ENCODE measurements at regions not wholly inside any gene's neighbourhood (a gene's known extent, or its start where the extent isn't known, plus 50 kb on each side); places are given as distances from the start of the nearest gene placed in this dataset.

DNA sequence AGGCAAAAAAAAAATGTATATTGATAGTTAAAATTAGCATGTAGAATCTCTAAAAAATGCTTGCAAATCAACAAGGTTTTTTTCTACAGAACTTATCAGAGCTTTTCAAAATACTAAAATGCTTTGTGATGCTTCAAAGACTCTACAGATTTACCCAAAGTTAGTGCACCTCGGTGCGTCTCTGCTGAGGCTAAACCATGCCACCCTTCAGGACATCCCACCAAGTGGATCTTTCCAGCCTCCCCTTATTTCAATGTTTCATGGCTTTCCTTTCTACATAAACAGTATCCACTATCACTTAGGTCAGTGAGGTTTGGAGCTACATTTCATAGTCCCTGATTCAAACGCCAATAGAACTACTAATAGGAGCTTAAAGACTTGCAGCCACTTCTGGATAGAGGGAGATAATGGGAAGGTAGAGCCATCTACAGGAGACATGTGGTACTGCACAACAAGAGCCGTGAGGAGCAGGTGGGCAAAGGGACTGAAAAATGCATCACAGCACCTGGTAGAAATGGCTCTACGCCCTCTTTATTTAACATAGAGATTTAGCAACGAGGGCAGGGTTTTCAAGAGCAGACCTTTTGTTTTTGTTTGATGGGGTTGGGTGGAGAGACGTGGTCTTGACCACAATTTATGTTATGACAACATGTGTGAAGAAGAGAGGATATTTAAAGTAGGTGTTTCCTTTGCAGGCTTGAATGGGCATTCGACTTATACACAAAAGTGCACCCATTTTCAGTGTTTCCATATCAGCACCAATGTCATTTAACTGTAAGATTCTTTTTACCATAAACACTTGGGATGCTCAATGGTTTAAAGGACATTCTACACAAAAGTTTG lies 56.1 kb upstream of the SLC35G4 start:
- in situ Hi-C loops (cut with HindIII; ENCODE audit: low pct_unique_long_range_greater_than_20kb, low sequenced_read_pairs) = no loop called here
- peak; percentile 38 for DNase-seq (ENCODE audit: low read depth)

DNA sequence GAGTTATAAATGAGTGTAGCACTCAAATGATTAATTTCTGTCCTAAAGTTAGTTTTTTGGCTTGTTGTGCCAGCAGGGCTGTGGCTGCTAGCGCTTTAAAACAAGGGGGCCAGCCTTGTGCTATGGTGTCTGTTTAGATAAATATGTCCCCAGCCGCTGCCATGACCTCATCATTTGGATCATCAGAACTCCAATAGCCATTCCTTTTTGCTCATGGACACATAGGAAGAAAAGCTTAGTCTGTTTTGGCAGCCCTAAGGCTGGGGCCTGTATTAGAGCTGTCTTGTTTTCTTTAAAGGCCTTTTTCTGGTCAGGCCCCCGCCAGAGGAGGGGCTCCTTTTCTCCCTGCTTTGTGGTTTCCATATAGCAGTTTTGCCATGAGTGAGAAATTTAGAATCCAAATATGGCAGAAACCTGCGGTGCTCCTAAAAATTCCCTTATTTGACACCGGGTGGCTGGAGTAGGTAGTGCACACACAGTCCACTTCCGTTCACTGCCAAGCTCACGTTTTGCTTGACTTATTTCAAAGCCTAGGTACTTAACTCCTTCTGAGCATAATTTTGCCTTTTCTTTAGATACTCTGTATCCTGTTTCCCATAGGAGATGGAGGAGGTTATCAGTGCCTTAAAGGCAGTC lies 60.4 kb upstream of the SLC35G4 start:
- in situ Hi-C loops (cut with HindIII; ENCODE audit: low pct_unique_long_range_greater_than_20kb, low sequenced_read_pairs) = no loop called here
- DNase-seq (ENCODE audit: low read depth) = no peak

- in situ Hi-C loops (cut with HindIII; ENCODE audit: low pct_unique_long_range_greater_than_20kb, low sequenced_read_pairs) = no loop called here
- DNase-seq (ENCODE audit: low read depth) = no peak
Observed at GRCh38 chr18:11548396-11548795, 61.0 kb upstream of the SLC35G4 start.

DNA sequence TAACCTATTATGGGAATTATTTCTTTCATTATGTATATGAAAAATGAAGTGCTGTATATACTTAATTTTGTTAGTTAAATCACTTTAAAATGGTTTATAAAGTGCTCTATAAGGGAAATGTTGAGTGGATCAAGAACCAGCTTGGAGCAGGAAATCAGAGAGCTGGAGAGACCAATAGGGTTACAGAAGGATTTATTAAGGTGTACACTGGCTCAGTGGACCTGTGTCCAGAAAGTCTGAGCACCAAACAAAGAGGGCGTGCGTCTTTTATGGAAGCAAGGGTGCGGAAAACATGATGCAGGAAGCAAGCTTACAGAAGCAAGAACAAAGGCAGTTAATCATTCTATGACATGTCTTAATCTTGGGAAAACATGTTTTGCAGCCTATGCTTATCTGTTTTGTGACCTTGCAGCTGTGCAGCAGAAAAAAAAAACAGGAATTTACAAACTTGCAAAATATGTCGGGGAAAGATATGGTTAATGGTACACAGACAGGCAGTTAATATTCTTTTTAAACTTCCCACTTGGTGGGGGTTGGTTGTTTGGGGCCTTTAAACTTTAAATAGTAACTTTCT lies 65.2 kb upstream of the SLC35G4 start:
- DNase-seq (ENCODE audit: low read depth) = peak; percentile 6
- in situ Hi-C loops (cut with HindIII; ENCODE audit: low pct_unique_long_range_greater_than_20kb, low sequenced_read_pairs) = no loop called here

GRCh38 chr18:11541179-11541578 lies 68.2 kb upstream of the SLC35G4 start:
- in situ Hi-C loops (cut with HindIII; ENCODE audit: low pct_unique_long_range_greater_than_20kb, low sequenced_read_pairs) = no loop called here
- no peak for DNase-seq (ENCODE audit: low read depth)

DNA sequence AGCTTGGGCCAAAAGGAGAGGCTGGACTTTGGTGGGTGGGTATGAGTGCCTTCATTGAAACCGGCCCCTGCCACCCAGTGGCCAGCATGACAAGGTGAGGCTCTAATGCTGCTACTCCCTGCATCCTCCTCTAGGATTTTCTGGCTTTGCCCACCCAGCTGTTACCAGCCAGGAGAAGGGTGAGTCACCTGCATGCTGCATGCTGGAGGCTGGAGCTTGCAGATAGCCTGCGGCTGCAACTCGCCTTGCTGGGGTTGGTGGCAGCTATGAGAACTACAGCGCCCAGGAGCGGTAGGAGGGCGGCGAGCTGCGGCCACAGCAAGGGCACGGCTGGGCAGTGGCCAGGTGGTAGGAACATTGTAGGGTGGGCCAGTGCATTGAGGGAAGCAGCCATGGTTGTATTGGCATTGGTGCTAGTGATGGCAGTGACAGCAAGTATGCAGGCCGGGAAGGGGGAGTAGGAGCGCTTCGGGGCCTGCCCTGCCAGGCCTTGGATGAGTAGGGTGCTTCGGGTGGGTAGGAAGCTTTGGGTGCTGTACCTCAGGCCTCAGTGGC lies 75.4 kb upstream of the SLC35G4 start:
- DNase-seq (ENCODE audit: low read depth) = no peak
- in situ Hi-C loops (cut with HindIII; ENCODE audit: low pct_unique_long_range_greater_than_20kb, low sequenced_read_pairs) = no loop called here

- in situ Hi-C loops (cut with HindIII; ENCODE audit: low pct_unique_long_range_greater_than_20kb, low sequenced_read_pairs) = no loop called here
- no peak for DNase-seq (ENCODE audit: low read depth)
Observed at GRCh38 chr18:11533513-11533890, 75.9 kb upstream of the SLC35G4 start.

DNA sequence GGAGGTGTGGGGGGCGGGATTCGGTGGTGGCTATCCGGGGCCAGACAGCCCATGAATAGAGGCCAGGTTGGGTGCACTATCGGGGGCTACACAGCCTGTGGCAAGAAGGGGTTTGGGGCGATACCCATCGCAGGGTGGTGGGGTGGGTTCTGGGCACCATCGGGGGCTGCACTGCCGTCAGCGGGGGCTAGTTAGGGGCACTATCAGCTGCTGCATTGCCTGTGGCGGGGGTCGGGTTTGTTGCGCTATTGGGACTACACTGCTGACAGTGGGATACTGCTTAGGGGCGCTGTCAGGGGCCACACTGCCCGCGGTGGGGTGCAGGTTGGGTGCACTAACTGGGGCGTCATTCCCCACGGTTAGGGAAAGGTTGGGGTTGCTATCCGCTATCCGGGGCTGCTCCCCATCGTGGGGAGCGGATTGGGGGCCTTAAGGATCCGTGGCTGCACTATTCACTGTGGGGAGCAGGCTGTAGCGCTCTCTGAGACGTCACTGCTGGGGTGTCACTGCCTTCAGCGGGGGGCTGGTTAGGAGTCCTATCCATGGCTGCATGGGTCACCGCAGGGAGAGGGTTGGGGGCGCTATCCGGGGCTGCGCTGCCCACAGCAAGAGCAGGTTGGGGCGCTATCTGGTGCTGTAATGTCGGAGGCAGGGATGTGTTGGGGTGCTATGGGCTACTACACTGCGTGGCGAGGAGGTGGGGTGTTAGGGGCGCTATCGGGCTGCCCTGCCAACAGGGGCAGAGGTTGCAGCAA lies 76.5 kb upstream of the SLC35G4 start:
- in situ Hi-C loops (cut with HindIII; ENCODE audit: low pct_unique_long_range_greater_than_20kb, low sequenced_read_pairs) = no loop called here
- no peak for DNase-seq (ENCODE audit: low read depth)

GRCh38 chr18:11529081-11529480 lies 80.3 kb upstream of the SLC35G4 start:
- in situ Hi-C loops (cut with HindIII; ENCODE audit: low pct_unique_long_range_greater_than_20kb, low sequenced_read_pairs) = no loop called here
- no peak for DNase-seq (ENCODE audit: low read depth)

GRCh38 chr18:11526675-11527074 lies 82.7 kb upstream of the SLC35G4 start:
- in situ Hi-C loops (cut with HindIII; ENCODE audit: low pct_unique_long_range_greater_than_20kb, low sequenced_read_pairs) = no loop called here
- no peak for DNase-seq (ENCODE audit: low read depth)

- in situ Hi-C loops (cut with HindIII; ENCODE audit: low pct_unique_long_range_greater_than_20kb, low sequenced_read_pairs) = no loop called here
- DNase-seq (ENCODE audit: low read depth) = no peak
Observed at GRCh38 chr18:11523804-11524203, 85.6 kb upstream of the SLC35G4 start.

- no peak for DNase-seq (ENCODE audit: low read depth)
- in situ Hi-C loops (cut with HindIII; ENCODE audit: low pct_unique_long_range_greater_than_20kb, low sequenced_read_pairs) = no loop called here
Observed at GRCh38 chr18:11522992-11523391, 86.4 kb upstream of the SLC35G4 start.

DNA sequence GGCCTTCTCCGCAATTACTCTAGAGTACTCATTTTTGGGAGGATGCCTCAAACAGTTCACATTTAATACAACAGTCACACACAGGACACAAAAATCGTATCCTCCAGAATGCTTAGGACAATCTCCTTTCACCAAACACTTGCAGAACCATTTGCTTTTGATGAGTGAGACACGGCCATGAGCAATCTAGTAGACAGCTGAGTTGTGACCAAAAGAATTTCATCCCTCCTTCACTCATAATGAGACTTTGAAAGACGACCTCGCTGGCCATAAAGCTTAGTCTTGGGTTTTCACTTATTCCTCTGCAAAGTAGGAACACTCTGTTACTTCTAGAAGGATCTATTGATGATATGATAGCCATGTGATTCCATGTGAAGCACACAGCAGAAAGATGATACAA lies 87.5 kb upstream of the SLC35G4 start:
- no peak for DNase-seq (ENCODE audit: low read depth)

GRCh38 chr18:11520536-11520935 lies 88.9 kb upstream of the SLC35G4 start:
- DNase-seq (ENCODE audit: low read depth) = no peak
- in situ Hi-C loops (cut with HindIII; ENCODE audit: low pct_unique_long_range_greater_than_20kb, low sequenced_read_pairs) = no loop called here

More for the DNA sequence above, 87.5 kb upstream of the SLC35G4 start:
- in situ Hi-C loops (cut with HindIII; ENCODE audit: low pct_unique_long_range_greater_than_20kb, low sequenced_read_pairs) = no loop called here

DNA sequence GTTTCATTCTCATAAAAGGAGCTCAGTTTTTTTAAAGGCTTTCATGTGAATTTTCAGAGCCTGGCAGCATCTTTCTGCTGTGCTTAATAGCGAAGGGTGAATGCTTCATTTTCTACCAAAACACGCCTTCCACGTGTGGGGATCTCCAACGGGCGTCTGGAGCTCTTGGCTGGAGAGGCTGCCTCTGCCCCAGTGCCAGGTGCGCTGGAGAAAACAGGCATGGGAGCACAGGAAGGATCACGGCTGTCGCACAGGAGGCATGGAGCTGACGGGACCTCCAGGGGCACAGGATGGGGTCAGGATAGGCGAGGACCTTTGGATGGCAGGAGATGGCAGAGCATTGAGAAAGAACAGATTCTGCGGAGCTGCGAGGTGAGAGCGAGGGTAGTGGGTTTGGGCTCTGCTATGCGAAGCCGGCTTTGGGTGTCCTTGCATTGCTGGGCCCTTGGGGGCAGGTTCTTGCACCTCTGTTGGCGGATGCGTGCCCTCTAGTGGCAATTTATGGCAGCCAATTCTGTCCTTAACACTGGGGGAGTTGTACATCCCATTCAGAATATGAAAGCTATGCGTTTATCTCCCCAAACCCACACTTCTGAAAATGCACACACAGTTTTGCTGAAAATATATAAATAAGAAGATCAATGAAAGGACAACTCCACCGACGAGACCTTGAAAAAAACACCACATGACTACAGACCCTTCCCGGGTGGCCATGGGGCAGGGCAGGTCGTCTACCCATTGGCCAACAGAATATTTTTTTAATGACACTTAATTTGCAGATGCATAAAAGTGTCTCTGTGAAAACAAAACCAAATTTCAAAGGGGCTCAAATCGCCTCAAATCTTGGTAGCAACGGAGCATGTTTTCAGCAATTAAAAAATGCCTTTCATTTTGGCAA lies 90.4 kb upstream of the SLC35G4 start:
- in situ Hi-C loops (cut with HindIII; ENCODE audit: low pct_unique_long_range_greater_than_20kb, low sequenced_read_pairs) = no loop called here
- no peak for DNase-seq (ENCODE audit: low read depth)

DNA sequence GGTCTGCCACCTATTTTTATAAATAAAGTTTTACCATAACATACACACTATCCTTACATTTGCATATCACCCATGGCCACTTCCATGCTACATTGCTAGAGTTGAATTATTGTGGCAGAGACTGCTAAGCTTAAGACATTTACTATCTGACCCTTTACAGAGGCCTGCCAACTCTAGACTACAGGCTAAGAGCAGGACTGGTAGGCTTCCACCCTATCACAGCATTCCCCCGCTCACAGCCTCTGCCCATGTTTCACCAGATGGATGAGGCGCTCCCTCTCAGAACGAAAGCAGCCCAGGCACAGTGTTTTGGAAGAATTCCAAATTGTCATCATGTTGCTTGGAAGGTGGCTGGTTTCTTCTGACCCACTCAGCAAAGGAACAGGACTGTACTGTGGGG lies 91.7 kb upstream of the SLC35G4 start:
- DNase-seq (ENCODE audit: low read depth) = no peak
- in situ Hi-C loops (cut with HindIII; ENCODE audit: low pct_unique_long_range_greater_than_20kb, low sequenced_read_pairs) = no loop called here

GRCh38 chr18:11516751-11517503 lies 92.5 kb upstream of the SLC35G4 start:
- in situ Hi-C loops (cut with HindIII; ENCODE audit: low pct_unique_long_range_greater_than_20kb, low sequenced_read_pairs) = no loop called here
- DNase-seq (ENCODE audit: low read depth) = no peak

Data from Caki2 (cell line).